HG03045 (cell line): ENCODE measurements at regions not wholly inside any gene's neighbourhood (a gene's known extent, or its start where the extent isn't known, plus 50 kb on each side); places are given as distances from the start of the nearest gene placed in this dataset.
A peak's percentile ranks its signal among the peaks of the same experiment; 100 is the strongest.
"Not testable (repeated sequence)": the region's sequence is repeated elsewhere in the genome, so short reads cannot be mapped to it uniquely, and the experiment has no call there.

ENCODE experiments used
- ATAC-seq: cut with Tn5 transposase; IDR thresholded peaks from one replicate; pipeline ENCODE4 v1.9.1; 2021; ENCODE audit warnings: mild to moderate bottlenecking, moderate library complexity; ENCODE audit not compliant: unreplicated experiment

DNA sequence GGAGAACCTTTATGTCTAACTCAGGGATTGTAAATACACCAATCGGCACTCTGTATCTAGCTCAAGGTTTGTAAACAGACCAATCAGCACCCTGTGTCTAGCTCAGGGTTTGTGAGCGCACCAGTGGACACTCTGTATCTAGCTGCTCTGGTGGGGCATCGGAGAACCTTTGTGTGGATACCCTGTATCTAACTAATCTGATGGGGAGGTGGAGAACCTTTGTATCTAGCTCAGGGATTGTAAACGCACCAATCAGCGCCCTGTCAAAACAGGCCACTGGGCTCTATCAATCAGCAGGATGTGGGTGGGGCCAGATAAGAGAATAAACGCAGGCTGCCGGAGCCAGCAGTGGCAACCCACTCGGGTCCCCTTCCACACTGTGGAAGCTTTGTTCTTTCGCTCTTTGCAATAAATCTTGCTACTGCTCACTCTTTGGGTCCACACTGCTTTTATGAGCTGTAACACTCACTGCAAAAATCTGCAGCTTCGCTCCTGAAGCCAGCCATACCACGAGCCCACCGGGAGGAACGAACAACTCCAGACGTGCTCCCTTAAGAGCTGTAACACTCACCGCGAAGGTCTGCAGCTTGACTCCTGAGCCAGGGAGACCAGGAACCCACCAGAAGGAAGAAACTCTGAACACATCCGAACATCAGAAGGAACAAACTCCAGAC is 1673.2 kb upstream of the B3GALT2 start:
- ATAC-seq: not testable (repeated sequence)

DNA sequence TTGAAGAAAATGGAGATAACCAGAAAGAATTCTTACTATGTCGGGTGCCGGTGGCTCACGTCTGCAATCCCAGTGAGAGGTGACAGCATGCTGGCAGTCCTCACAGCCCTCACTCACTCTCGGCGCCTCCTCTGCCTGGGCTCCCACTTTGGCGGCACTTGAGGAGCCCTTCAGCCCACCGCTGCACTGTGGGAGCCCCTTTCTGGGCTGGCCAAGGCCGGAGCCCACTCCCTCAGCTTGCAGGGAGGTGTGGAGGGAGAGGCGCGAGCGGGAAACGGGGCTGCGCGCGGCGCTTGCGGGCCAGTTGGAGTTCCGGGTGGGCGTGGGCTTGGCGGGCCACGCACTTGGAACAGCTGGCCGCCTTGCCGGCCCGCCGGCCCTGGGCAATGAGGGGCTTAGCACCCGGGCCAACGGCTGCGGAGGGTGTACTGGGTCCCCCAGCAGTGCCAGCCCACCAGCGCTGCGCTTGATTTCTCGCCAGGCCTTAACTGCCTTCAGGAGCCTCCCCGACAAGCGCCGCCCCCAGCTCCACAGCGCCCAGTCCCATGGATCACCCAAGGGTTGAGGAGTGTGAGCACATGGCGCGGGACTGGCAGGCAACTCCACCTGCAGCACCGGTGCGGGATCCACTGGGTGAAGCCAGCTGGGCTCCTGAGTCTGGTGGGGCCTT is 1672.5 kb upstream of the B3GALT2 start:
- ATAC-seq: not testable (repeated sequence)

DNA sequence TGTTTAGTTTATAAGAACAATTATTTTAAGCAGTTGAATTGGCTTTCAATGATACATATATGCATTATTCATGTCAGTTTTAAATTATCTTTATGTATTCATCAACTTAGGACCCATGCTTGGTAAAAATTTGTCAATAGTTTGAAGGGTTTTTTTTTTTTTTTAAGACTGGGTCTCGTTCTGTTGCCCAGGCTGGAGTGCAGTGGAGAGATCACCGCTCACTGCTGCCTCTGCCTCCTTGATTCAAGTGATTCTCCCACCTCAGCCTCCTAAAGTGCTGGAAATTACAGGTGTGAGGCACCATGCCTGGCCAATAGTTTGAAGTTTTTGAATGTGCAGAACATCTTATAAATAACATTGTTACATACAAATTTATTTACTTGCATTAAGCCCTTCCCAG is 1671.0 kb upstream of the B3GALT2 start:
- no peak for ATAC-seq

DNA sequence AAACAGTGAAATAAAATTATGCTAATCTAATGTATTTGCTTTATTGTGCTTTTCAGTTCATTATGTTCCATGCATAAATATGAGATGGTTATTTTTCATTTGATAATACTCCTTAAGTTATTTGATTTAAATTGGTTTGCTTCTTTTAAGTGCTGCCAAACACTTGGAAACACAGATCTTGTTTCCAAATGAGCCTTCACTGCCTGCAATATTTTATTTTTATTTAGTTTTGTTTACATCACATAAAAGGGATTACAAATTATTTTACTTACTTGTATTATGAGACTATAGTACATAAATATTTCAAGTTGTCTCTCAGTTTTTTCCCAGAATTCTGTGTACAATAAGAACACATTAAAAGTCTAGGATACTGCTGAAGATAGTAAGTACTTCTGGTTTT is 1662.4 kb upstream of the B3GALT2 start:
- ATAC-seq: no peak

DNA sequence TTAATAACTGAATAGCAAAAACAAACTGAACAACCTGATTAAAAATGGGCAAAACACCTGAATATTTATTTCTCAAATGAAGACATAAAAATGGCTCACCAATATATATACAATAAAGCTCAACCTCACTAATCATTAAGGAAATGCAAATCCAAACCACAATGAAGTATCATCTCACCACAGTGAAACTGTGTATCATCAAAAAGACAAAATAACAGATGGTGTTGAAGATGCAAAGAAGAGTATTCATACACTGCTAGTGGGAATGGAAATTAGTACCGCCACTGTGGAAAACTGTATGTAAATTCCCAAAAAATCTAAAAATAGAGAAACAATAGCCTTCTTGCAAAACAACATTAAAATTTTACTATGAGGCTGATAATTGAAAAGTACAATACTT is 1660.1 kb upstream of the B3GALT2 start:
- ATAC-seq: no peak

DNA sequence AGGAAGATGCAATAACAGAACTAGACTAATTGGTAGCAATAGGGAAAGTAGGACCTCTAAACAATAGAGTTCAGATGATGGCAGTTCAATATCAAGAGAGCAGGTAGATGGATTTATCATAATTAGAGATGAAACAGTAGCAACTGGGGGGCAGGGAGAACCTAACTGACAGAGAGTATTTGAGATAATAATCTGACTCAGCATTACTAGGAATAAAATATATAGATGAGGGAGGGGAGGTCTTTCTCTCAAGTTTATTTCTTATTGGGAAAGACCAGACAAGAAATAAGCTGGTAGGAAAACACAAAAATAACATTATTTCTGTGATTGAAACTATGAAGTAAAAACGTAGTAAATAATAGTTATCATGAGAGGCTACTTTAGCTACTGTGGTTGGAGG is 1656.7 kb upstream of the B3GALT2 start:
- no peak for ATAC-seq

DNA sequence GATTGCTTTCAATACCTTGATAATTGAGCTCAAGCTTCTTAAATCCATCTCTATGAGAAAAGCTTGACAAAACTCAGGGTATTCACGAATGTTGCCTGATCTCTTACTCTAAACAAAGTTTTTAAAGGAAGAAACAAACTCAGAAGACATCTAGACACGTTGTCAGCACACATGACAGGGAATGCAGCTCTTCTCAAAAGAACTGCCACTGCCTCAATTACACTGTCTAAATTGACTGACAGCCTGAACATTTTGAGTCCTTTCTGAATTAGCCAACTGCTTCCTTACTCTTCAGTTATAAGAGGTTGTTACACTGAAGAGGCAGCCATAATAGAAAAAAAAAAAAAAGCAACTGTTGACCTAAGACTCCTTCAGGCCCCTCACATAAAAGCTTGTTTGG is 1646.7 kb upstream of the B3GALT2 start:
- ATAC-seq: no peak

DNA sequence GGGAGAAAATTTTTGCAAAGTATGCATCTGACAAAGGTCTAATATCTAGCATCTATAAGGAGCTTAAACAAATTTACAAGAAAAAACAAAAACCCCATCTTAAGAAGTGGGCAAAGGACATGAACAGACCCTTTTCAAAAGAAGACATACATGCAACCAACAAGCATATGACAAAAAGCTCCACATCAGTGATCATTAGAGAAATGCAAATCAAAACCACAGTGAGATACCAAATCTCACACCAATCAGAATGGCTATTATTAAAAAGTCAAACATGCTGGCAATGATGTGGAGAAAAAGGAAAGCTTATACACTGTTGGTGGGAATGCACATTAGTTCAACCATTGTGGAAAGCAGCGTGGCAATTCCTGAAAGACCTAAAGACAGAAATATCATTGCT is 1645.2 kb upstream of the B3GALT2 start:
- ATAC-seq: not testable (repeated sequence)

DNA sequence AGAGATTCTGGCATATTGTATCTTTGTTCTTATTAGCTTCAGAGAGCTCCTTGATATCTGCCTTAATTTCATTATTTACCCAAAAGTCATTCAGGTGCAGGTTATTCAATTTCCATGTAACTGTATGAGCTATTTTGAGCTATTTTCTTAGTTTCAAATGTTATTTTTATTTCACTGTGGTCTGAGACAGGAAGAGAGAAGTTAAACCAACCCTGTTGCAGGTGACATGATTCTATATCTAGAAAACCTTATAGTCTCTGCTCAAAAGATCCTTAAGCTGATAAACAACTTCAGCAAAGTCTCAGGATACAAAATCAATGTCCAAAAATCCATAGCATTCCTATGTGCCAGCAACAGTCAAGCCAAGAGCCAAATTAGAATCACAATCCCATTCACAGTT is 1644.0 kb upstream of the B3GALT2 start:
- ATAC-seq: peak; percentile 85

DNA sequence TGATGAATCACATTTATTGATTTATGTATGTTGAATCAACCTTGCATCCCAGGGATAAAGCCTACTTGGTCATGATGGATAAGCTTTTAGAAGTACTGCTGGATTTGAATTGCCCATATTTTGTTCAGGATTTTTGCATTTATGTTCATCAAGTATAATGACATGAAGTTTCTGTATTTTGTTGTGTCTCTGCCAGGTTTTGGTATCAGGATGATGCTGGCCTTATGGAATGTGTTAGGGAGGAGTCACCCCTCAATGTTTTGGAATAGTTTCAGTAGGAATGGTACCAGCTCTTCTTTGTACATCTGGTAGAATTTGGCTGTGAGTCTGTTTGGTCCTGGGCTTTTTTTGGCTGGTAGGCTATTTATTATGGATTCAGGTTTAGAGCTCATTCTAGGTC is 1643.1 kb upstream of the B3GALT2 start:
- no peak for ATAC-seq

DNA sequence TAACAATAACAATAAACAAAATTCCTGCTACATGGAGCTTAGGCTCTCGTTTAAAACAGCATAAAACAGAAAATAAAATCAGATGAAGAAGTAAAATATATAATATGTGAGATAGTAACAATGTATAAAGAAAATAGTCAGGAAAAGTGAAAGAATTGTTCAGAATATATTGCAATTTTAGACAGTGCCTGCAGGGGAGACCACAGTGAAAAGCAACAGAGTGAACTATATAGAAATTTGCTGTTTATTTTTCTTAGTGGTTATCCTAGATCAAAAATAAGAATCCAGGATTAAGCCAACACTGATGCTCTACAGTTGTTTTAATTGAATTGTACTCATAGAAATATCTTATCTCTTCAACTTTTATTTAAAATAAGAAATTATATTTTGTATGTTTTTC is 1639.0 kb upstream of the B3GALT2 start:
- ATAC-seq: no peak

DNA sequence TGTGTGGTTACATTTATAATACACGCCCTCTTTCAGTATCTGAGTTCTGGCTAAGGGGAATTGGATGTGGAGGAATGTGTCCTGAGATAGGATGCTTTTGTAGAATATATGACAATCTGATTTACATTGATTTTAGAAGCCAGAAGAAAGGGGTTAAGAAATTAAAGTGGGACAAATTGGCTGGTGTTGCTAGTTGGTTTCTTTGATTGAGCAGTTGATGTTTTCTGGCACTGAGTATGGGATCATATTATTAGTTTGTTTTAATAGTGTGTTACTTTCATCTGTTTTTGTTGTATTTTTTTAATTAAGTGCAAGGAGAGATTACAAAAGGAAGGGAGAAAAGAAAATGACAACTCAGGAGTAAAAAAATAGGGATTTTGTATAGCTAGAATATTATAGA is 1634.7 kb upstream of the B3GALT2 start:
- no peak for ATAC-seq

DNA sequence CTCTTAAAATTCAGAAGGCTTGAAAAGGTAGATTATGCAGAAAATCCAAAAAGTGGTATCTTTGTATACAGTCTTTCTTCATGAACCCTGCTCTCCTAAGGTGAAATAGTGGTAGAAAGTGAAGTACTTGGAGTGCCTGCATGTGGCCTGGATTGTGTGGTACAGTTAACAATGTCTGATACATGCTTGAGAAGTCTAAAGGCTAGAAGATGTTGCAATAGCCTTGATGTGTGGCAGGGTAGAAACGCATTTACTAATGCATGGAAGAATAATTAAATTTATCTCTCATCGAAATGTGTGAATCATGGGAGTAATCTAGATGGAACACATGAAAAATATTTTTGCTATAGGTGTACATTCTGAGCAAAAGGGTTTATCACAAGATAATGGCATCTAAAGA is 1632.3 kb upstream of the B3GALT2 start:
- no peak for ATAC-seq

DNA sequence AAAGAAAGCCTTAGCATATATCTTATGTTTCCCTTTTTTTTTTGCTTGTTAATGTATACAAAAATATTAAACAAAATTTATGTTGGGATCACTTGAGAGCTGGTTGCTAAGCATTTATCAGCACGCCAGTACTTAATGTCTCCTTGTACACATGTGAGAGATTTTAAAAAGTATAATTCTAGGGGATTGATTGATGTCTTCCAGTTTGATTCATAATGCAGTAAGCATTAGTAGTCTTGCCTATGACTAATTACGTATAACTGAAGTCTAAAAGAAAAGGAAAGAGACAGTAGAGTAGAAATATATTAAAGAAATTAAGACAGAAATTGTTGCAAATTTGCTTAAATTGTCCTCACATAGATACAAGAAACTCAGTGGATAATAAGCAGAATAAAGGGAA is 1630.4 kb upstream of the B3GALT2 start:
- ATAC-seq: no peak

DNA sequence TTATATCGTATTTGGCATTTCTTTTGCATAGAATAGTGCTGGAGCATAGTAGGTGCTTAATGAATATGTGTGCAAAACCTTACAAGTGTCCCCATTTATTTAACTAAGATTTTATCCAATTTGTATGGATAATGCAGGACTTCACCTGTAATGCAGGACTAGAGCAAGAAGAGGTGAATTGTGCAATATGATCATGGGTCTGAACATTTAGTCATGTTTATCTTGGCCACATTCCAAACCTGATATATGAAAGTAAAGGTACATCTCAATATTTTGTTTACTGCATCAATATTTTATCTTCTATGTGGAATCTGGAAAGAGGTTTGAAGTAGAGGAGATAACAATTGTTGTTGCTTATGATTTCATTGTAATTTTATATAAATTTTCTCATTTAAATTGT is 1626.7 kb upstream of the B3GALT2 start:
- ATAC-seq: no peak

DNA sequence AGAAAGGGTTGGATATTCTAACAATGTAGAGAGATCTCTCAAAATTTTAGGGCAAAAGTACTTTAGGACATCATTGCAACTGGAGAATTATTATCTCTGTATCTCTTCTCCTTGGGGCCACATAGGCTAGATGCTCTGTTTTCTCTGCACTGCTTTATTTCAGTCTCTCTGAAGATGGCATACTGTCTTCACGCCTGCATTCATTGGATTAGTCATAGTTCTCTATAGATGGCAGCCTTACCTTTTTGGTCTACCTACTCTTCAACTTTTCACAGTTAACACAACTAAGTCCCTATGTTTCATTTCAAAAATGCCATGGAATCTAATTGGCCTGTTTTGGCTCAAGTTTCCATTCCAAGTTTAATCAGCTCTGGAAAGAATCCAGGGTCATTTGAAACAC is 1623.3 kb upstream of the B3GALT2 start:
- no peak for ATAC-seq

DNA sequence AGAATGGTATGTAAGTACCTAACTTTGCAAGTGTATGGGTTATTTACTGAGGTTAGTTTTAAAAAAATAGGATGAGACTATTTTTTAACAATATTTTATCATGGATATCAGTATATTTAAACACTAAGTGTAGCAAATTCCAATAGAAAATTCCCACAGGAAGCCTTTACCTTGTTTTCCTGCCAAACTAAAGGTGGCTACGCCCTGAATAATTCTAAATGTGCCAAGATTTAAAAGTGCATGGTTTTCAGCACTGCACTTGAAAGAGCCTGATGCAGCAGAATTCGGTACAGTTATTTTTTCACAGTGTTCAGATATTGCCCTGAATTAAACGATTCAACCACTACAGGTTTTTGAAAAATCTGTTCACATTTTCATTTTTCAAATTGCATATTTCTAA is 1622.8 kb upstream of the B3GALT2 start:
- no peak for ATAC-seq

DNA sequence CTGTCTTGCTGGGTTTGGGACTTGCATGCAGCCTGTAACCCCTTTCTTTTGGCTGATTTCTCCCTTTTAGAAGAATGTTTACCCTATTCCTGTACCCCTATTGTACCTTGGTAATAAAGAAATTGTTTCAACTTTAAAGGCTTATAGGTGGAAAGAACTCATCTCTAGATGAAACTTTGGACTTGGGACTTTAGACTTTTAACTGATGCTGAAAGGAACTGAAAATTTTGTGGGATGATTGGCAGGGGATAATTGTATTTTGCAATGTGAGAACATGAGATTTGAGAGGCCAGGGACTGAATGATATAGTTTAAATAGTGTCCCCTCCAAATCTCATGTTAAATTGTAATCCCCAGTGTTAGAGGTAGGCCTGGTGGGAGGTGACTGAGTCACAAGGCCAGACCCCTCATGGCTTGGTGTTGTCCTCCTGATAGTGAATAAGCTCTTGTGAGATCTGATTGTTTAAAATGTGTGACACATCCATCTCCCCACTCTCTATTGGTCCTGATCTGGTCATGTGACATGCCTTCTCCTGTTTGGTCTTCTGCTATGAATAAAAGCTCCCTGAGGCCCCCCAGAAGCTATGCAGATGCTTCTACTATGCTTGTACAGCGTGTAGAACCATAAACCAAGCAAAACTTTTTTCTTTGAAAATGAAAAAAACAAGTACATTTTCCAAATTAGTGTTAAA is 1621.3 kb upstream of the B3GALT2 start:
- ATAC-seq: no peak

DNA sequence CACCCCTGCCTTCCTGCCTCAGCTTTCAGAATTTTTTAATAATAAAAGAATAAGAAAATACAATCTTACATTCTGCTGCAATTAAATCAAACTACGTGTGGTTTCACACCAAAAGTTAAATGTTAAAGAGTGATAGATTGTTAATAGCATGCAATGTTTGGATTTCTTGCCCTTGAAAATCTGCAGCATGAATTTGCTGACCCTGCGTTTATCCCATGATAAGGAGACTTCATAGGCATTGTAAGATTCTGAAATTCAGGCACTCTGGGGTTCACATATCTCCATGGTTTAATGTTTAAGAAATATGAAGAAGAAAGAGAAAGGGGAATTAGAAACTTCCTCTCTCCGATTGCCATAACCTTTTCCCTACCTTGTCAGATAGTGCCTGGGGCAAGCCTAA is 1616.2 kb upstream of the B3GALT2 start:
- ATAC-seq: no peak

DNA sequence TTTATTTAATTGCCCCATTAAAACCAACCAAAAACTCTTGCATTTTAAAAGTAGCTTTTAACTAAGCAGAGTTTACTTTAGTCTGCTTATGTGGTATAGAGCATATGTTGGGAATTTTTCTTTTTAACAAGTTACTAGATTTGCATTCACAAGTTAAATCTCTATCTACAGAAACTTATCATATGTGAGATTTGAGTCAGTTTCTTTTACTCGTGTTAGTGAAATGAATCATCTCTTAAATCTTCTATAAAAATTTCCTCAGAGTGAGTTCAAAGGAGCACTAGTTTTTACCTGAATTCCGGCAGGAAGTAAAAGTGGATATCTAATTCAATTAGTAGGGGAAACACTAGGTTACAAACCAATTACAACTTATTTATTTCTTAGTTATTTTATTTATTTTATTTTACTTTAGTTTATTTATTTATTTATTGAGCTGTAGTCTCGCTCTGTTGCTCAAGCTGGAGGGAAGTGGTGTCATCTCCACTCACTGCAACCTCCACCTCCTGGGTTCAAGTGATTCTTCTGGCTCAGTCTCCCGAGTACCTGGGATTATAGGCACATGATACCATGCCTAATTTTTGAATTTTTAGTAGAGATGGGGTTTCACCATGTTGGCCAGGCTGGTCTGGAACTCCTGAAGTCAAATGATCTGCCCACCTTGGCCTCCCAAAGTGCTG is 1609.6 kb upstream of the B3GALT2 start:
- no peak for ATAC-seq

DNA sequence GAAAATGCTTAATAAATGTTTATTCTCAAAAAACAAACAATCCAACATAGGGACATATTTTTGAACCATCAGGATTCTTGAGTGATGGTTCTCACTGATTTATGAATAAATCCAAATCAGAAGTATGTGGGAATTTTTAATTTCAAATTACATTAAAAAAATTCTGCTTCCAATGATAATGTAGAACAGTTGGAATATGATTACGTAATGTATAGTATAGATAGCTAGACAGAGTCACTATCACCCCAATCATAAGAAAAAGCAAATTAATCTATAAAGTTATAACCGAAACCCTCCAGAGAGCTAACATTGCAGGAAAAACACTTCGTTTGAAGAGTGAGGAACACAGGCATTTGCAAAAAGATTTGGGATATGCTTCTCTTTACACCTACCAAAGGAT is 1600.6 kb upstream of the B3GALT2 start:
- no peak for ATAC-seq

DNA sequence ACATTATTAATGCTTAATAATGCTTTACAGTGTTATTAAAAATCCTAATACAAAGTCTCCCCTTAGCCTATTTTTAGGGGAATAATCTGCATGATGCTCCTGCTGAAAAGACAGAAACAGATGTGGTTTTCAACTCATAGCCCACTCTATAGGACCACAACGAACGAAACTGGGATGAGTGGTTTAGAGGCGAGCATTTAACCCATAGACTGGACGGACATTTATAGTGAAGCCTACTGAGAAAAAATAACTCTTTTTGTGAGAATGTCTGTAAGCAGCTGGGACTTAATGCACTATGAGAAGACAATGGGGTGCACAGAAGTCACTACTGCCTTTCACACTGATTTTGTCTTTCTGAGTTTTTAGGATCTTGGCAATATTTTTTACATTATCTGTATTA is 1599.6 kb upstream of the B3GALT2 start:
- no peak for ATAC-seq
